KG1 (cell line): ENCODE measurements at regions not wholly inside any gene's neighbourhood (a gene's known extent, or its start where the extent isn't known, plus 50 kb on each side); places are given as distances from the start of the nearest gene placed in this dataset.
"Not testable (repeated sequence)": the region's sequence is repeated elsewhere in the genome, so short reads cannot be mapped to it uniquely, and the experiment has no call there.

Source experiments
- DNase-seq: peaks from one replicate; lab custom pipeline; 2025; lab: John Stamatoyannopoulos, UW

- DNase-seq = no peak
Observed at GRCh38 chr13:93017493-93018112, 209.0 kb upstream of the GPC6 start.

DNA sequence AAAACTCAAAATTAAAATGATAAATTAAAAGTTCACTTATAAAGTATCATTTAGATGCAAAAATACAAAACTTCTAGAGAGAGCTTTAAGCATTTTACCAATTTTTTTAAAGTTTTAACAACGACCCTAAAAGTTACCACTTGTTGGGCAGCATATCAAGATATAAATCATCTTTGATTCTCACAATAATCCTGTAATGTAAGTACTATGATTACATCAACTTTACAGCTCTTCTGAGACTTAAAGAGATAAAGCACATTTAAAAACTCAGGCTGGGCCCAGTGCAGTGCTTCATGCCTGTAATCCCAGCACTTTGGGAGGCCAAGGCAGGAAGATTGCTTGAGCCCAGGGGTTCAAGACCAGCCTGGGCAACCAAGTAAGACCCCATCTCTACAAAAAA lies 202.7 kb upstream of the GPC6 start:
- DNase-seq = no peak

DNA sequence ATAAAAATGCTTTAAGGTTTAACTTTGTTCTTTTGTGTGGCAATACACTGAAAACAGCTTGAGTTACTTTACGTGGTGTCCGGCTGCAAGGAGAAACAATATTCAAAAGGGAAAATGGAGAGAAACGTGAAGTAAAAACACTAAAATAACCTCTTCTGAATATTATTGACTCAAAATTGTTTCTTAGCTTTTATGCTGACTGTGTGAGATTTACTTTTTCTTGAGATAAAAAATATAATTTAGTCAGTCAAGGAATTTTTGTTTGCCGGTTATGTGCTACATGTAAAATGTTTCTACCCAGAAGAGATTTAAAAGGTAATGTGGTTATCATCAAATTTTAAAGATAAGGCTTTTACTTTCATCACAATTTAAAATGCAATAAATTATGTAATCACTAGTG lies 200.6 kb upstream of the GPC6 start:
- DNase-seq = no peak

DNA sequence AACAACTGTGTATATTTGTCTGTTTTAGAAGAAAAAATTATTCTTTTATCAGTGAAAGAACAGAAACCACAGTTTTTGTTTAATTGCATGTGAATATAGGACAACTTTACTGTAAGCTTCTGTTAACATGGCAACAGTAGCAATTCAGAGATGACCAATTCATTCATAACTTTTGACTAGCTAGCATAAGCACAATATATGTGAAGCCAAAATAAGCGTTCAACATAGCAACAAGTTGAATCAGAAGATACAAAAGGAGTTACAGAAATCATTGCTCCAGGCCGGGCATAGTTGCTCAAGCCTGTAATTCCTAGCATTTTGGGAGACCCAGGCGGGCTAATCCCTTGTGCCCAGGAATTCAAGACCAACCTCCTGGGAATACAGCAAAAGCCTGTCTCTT lies 197.1 kb upstream of the GPC6 start:
- DNase-seq = no peak

DNA sequence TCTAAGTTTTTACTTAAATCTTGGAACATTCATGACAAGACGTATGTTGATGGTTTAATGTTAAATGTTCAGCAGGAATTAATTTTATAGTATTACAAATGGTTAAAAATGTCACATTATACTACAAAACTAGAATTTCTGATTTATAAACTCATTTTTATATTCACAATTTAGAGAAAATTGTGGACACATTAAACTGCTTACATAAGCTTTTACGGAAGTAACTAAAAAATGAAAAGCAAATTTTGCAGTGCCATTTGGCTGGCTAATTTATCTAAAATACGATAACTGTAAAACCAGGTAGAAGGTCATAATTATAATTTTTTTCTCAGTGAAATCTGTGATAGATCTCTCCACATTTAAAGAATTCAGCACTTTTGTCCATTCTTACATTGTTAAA lies 190.2 kb upstream of the GPC6 start:
- DNase-seq = no peak

DNA sequence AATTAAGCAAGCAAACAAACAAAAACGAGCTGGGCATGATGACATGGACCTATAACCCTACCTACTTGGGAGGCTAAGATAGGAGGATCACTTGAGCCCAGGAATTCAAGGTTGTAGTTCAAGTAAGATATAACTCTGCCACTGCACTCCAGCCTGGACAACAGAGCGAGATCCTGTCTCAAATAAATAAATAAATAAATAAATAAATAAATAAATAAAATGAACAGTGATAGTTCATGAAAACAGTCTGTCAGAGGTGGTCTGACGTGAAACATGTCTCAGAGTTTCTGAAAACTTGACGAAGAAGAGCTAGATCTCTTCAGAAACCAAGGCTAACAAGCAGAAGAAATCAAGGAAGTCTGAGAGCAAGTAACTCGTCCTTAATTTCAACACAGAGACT lies 188.8 kb upstream of the GPC6 start:
- DNase-seq = no peak

- DNase-seq = no peak
Observed at GRCh38 chr13:93038187-93038586, 188.4 kb upstream of the GPC6 start.

DNA sequence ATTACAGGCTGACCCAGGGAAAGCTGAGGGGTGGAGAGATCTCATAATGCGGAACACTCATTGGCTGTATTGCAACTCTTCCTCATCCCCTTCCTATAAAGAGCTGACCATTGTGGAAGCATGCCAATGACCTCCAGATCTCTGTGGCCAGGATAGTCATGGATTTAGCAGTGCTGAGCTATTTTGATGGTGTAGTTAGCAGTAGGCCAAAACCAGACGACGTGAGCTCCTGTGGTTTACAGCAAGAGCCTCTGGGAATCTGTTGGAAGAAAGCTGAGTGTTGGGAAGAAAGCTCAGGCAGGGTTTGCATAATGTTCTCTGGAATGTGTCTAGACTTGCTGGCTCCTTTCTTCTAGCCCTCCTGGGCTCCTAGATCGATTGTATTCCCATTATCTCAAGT lies 187.5 kb upstream of the GPC6 start:
- DNase-seq = no peak

DNA sequence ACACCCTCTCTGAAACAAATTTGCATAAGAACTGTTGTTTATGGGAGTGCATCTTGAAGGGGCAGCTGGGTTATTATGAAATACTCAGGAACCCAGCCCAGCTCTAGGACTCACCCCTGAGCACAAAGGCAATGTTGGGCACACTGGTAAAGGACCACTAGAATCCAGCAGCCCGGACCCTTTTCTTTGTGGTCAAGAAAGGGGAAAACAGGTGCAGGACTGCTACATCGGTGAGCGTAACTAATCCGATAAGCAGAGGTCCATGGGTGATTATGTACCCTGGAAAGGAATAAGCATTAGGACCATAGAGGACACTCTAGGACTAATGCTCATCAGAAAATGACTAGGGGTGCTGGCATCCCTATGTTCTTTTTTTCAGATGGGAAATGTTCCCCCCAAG lies 185.0 kb upstream of the GPC6 start:
- DNase-seq = not testable (repeated sequence)

DNA sequence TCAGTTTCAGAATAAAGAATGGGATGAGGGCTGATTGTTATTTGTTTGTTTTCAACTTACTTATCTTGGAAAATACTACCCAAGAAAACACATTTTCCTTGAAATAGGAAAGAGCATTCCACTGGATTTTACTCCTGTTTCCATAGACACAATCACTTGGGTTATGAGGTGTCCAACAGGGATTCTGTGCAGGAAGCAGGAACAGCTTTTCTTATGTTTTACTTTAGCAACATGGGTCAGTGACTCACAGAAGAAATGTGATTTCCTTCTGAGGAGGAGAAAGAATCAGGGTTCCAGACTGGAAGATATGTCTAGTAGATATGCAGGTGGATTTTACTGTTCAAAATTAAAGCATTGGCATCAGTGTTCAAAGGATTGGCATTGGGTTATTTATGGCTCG lies 180.8 kb upstream of the GPC6 start:
- no peak for DNase-seq

- DNase-seq = no peak
Observed at GRCh38 chr13:93055233-93055632, 171.4 kb upstream of the GPC6 start.

DNA sequence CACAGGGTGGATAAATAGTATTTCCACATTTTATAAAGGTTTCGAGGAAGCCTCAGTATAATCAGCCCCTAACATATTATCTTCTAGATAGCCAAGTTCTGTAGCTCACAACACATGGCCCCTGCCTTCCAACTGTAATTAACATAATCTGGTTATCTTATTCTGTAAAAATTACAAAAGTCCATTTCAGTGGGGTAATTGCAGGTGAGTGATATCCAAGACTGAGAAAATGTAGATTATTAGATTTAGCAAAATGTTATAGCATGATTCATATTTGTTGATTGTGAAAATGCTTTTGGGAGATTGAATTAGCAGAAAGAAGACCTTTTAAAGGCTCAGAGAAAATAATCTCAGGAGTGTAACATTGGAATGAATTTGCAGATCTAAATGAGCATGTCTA lies 168.3 kb upstream of the GPC6 start:
- DNase-seq = no peak

- no peak for DNase-seq
Observed at GRCh38 chr13:93060144-93060543, 166.5 kb upstream of the GPC6 start.

DNA sequence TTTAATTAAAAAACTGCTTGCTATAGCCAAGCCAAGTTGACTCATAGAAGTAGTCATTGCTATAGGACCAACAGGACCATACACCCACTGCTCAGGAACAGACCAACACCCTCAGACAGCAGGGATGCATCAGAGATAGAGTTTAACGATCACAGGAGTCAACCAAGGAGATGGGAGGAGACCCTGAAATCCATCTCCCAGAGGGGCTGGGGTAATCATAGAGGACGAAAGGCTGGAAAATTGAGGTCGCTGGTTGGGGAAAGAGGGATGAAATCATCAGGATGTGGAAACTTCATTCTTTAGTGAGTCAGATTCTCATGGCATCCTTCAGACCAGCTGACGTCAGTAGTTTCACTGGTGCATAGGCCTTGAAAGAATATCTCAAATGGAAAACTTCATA lies 160.4 kb upstream of the GPC6 start:
- DNase-seq = no peak

- no peak for DNase-seq
Observed at GRCh38 chr13:93079294-93079693, 147.3 kb upstream of the GPC6 start.

- DNase-seq = no peak
Observed at GRCh38 chr13:93080166-93080565, 146.4 kb upstream of the GPC6 start.

- DNase-seq = no peak
Observed at GRCh38 chr13:93080587-93080986, 146.0 kb upstream of the GPC6 start.

- no peak for DNase-seq
Observed at GRCh38 chr13:93086329-93086728, 140.3 kb upstream of the GPC6 start.

DNA sequence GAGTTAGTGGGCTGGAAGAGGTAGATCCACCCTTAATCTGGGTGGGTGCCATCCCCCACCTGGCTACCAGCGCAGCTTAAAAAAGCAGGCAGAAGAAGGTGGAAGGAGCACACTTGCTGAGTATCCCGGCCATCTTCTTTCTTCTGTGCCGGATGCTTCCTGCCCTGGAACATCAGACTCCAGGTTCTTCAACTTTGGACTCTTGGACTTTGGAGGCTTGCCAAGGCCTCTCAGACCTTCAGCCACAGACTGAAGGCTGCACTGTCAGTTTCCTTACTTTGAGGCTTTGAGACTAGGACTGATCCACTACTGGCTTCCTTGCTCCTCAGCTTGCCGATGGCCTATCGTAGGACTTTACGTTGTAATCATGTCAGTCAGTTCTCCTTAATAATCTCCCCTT lies 127.6 kb upstream of the GPC6 start:
- no peak for DNase-seq

DNA sequence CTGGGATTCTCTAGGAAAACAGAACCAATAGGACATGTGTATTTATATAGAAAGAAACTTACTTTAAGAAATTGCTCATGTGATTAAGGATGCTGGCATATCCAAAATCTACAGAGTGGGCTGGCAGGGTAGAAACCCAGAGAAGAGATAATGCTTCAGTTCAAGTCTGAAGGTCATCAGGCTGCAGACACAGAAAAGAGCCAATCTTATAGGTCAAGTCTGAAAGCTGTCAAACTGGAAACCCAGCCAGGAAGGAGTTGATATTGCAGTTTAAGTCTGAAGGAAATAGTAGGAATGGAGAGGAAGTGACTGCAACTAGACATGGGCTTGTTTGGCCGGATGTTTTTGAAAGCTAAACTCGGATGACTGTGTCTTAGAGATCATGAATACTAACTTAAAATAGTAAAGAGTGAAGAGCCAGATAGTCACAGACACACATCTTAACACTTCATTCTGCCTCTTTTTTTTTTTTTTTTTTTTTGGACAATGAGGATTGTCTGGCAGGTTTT lies 125.3 kb upstream of the GPC6 start:
- DNase-seq = no peak

- DNase-seq = no peak
Observed at GRCh38 chr13:93104270-93104669, 122.3 kb upstream of the GPC6 start.

- DNase-seq = no peak
Observed at GRCh38 chr13:93108111-93108601, 118.5 kb upstream of the GPC6 start.

DNA sequence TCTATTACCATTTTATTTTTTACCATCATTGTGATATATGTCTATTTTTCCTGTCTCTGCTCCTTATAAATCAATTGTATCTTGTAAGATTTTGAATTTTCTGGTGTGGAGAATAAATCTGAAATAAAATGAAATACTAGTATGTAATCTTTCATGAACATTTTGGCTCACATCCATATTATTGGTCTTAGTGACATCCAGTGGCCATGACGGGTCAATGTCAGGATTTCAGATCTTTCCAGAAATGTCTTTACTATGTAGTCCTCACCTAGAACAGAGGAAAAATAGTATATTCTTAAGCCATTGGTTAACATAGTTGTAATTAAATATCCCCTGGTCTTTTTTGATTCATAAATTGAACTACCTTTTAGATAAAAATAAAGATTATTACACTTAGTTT lies 109.8 kb upstream of the GPC6 start:
- DNase-seq = no peak

DNA sequence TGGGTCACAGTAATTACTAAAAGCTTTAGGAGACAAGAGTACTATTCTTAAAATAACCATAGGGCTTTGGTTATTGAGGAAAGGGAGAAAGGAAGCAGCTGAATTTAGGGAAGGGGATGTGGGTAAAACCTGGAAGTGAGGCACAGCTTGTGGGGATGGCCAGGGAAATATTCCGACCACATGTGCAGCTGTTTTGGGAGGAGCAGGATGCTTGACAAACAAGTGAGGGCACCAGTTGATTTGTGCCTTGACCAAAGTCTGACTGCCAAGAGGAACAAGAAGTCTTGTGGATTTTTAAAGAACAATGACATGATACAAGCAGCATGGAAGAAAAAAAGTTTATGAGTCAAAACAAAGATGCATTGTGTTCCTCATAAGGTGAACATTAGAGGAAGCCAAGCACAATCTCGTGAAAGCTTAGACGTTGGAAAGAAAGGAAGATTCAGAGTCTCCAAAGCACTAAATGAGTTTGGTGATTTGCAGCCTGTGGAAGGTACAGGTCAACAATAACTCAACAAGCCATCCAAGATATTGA lies 108.5 kb upstream of the GPC6 start:
- DNase-seq = no peak
